ENCODE measurements at regions not wholly inside any gene's neighbourhood (a gene's known extent, or its start where the extent isn't known, plus 50 kb on each side); places are given as distances from the start of the nearest gene placed in this dataset.

DNA sequence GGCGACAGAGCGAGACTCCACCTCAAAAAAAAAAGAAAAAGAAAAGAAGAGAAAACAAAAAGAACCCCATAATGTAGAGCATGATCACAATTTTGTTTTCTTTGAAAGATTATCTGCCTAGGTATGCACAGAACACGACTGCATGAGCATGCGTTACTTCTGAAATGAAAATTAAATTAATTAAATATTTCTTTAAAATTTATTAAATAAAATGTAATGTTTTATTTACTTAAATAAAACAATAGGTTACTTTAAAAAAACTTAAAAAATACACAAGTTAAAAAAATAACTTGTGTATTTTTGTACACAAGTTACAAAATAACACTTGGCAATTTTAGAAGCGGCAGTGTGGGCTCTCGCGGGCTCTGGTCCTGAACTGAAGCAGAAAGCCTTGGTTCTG lies 107.8 kb downstream of the TFAP2A start:
- ATAC-seq (no peak), DNase-seq (ENCODE audit: low spot score) (no peak)

DNA sequence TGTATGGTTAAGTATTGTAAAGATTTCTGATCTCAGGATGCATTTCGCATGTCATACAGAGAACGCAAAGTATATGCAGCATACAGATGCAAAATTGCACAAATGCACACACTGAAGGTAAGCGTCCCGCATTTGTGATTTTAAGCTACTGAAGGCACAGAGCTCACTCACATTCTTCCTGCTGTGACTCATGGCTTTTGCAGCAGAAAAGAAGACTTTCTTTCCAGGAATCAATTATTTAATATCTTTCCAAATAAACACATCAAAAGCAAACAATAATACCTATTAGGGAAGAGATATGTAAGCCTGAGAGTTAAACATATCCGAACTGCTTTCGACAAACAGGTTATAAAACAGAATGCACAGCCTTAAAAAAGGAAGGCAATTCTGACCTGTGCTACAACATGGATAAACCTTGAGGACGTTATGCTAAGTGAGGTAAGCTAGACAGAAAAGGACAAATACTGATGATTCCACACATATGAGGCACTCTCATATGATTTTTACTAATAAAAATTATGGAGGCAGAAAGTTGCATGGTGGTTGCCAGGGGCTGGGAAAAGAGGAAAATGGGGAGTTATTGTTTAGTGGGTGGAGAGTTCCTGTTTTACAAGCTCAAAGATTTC lies 109.0 kb downstream of the TFAP2A start:
- ATAC-seq (no peak), DNase-seq (ENCODE audit: low spot score) (no peak)

GRCh38 chr6:10303608-10304506 lies 111.0 kb downstream of the TFAP2A start:
- no peak for DNase-seq (ENCODE audit: low spot score)
- ATAC-seq, result no peak

GRCh38 chr6:10302566-10303235 lies 112.2 kb downstream of the TFAP2A start:
- ATAC-seq, result no peak
- DNase-seq (ENCODE audit: low spot score), result no peak

DNA sequence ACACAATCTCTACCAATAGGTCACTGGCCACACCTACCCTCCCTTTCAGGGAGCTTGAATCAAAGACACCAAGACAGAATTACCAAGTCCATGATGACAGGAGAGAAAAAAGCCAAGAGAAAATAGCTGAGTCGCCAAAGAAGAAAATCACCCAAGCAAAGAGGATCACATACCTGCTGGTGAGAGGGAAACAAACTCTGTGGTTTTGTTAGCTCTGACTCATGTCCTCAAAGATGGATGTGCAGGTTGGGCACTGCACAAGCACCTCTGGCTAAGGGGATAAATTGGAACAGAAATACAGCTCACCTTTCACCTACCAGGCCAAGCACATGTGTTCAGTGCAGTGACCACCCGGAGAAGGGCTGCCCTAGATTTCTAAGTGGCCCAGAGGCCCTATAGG lies 114.8 kb downstream of the TFAP2A start:
- DNase-seq (ENCODE audit: low spot score), result no peak
- ATAC-seq, result no peak

DNA sequence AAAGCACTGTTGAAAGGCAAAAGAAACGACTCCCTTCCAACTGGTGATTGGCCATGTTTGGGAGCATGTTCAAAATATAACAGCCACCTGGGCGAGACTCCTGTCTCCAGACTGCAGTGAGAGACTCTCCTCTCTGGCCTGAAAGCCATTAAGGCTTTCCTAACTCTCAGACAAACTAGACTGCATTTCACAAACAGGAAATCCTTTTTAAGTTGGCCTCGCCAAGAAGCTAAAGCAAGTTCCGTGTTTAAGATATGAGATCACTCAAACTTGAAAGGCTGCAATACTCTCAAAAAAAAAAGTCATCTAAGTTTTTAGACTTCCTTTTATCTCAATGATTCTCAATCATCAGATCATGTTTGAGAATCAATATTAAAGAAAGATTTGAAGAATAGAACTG lies 117.0 kb downstream of the TFAP2A start:
- ATAC-seq (no peak), DNase-seq (ENCODE audit: low spot score) (no peak)

- no peak for ATAC-seq
- no peak for DNase-seq (ENCODE audit: low spot score)
These were observed 136.1 kb downstream of the TFAP2A start for GRCh38 chr6:10278746-10279145.

DNA sequence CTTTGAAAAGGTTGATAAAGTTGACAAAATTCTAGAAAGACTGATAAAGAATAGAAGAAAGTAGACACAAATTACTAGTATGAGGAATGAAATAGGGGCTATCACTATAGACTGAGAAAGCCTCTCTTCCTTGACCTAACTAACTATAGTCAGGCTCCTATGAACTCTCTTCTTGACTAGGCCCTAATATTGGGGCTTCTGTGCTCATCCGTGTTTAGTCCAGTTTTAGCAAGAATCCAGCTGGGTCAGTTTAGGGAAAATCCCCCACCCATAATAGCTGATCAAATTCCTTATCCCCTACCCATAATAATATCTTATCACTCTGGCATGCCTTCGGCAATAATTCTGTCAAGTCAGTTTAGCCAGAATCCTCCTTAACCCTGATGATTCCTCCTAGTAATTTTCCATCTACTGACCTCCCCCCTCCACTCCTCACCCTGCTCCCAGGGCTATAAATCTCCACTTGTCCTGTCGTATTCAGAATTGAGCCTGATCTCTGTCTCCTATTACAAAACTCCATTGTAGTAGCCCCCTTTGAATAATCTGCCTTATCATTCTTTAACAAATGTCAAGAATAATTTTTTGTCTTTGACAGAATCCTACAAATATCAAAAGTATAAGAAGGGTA lies 138.1 kb downstream of the TFAP2A start:
- ATAC-seq, result no peak
- DNase-seq (ENCODE audit: low spot score), result no peak

- no peak for DNase-seq (ENCODE audit: low spot score)
- no peak for ATAC-seq
These were observed 138.8 kb downstream of the TFAP2A start for GRCh38 chr6:10276106-10276505.

- ATAC-seq (no peak), DNase-seq (ENCODE audit: low spot score) (no peak)
These were observed 142.3 kb downstream of the TFAP2A start for GRCh38 chr6:10272591-10272990.

GRCh38 chr6:10271982-10272381 lies 142.9 kb downstream of the TFAP2A start:
- no peak for DNase-seq (ENCODE audit: low spot score)
- ATAC-seq, result no peak

GRCh38 chr6:10269814-10270472 lies 144.9 kb downstream of the TFAP2A start:
- no peak for DNase-seq (ENCODE audit: low spot score)
- peak; percentile 28 for ATAC-seq

DNA sequence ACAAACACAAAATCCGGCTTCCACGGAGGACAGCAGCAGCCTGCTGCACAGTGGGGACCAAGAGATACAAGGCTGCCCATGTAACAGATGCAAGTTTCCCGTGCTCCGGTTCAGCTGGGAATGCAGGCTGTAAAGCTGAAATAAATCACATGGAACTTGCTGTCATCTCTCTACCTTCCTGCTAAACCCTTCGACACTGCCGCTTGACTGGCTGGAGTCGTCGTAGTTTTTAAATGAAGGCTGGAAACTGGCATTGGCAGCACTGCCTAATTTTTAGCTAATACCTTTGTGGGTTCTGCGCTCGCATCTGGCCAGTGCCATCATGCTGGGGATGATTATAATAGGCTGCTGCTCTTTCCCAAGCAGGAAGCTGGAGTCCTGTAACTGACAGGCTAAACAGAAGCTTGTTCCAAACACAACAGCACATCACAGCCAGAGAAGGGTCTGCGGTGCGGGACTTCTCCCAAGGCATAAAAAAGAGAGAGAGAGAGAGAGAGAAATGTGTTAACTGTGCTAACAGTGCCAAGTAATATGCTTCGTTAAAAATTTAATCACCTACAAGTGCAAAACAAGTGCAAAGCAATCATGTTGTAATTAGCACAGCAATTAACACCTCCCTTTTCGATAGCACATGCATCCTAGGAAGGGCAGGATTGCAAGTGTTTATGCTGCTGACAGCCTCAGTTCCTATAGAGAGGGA lies 146.1 kb downstream of the TFAP2A start:
- ATAC-seq (no peak), DNase-seq (ENCODE audit: low spot score) (no peak)

- ATAC-seq (no peak), DNase-seq (ENCODE audit: low spot score) (no peak)
These were observed 146.8 kb downstream of the TFAP2A start for GRCh38 chr6:10268111-10268510.

GRCh38 chr6:10266462-10266861 lies 148.4 kb downstream of the TFAP2A start:
- ATAC-seq, result no peak
- DNase-seq (ENCODE audit: low spot score), result no peak

GRCh38 chr6:10266061-10266460 lies 148.8 kb downstream of the TFAP2A start:
- no peak for ATAC-seq

DNA sequence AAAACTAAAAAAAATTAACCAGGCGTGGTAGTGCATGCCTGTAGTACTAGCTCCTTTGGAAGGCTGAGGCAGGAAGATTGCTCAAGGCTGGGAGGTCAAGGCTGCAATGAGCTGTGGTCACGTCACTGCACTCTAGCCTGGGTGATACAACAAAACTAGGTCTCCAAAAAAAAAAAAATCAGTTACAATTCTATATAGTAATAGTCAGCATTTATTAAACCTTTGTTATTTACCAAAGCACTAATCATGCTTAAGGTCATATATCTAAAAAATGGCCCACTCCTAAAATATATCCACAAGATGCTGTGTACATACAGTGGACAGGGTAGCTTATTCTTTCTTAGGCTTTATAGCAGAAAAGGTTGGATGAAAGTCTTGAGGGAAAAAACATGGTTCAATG lies 152.4 kb downstream of the TFAP2A start:
- ATAC-seq, result no peak
- DNase-seq (ENCODE audit: low spot score), result no peak

More at GRCh38 chr6:10266061-10266460, 148.8 kb downstream of the TFAP2A start:
- DNase-seq (ENCODE audit: low spot score), result no peak

- DNase-seq (ENCODE audit: low spot score) (no peak), ATAC-seq (no peak)
These were observed 155.2 kb downstream of the TFAP2A start for GRCh38 chr6:10259671-10260070.

GRCh38 chr6:10258341-10258740 lies 156.5 kb downstream of the TFAP2A start:
- no peak for DNase-seq (ENCODE audit: low spot score)
- ATAC-seq, result no peak

- DNase-seq (ENCODE audit: low spot score), result no peak
- no peak for ATAC-seq
These were observed 158.7 kb downstream of the TFAP2A start for GRCh38 chr6:10256113-10256690.
